ENCODE measurements at regions not wholly inside any gene's neighbourhood (a gene's known extent, or its start where the extent isn't known, plus 50 kb on each side); places are given as distances from the start of the nearest gene placed in this dataset.
"Not testable (repeated sequence)": the region's sequence is repeated elsewhere in the genome, so short reads cannot be mapped to it uniquely, and the experiment has no call there.

DNA sequence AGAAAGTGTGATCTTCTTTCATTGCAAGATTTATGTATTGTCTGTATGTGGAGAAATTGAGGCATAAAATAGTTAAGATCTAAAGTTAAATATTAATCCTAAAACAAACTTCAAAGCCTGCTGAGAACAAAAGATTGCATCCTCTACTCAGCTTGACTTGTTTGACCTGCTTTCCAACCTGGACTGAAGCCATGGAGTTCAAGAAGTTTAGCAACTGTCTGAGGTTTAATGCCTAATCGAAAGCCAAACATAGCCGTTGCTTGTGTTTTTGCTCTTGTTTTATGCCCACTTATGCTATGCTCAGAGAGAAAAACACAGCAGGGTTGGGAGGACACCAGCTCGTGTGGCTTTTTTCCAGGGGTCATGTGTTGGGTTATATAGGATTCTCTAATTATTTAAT lies 135.6 kb downstream of the NUFIP1 start:
- DNase-seq = no peak
- Mint-ChIP-seq H3K4me3 (ENCODE audit: unreplicated experiment) (no peak overlapping the region), H3K9me3 (ENCODE audit: unreplicated experiment) (no peaks in the 10 kb centered on the region), H3K27ac (ENCODE audit: unreplicated experiment) (no peak overlapping the region), H3K36me3 (ENCODE audit: unreplicated experiment) (no peaks in the 10 kb centered on the region), H3K4me1 (ENCODE audit: low read depth, unreplicated experiment) (peaks cover 8% of the 10 kb centered on the region), H3K27me3 (ENCODE audit: unreplicated experiment) (peaks cover 2% of the 10 kb centered on the region)
- TF ChIP-seq CTCF (IDR thresholded peaks at IDR 0.05; ENCODE audit: partially characterized antibody, unreplicated experiment) = no peak

DNA sequence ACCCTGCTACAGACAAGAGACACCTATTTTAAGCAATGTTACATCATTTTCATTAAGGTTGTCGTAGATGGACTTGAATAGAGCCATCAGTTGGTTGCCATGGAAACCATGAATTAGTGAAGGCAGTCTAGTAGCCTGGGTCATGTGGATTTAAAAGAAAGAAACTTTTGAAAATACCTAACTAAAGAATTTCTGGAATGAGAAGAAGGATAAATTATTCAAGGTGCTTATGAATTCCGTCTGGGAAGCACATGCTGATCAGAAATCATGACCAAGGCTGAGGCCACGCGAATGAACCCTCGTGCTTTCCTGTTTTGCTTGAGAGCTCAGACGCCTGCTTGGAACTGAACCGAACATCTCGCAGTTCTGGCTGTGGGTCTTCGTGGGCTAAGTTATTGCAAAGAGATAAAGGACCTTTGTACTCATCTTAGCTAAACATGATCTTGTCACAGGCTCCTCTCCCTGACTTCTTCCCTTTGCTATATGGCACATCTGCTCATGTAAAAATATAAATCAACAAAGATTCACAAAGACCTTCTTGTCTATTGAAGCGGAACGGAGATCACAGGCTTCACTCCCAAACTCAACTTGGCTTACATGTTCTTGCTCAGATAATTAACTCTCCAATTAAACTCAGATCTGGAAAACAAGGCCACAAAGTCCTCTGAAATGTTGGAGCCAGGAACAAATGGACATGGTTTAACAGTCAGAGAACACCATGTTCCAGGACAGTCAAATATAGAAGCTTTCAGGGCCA lies 140.2 kb downstream of the NUFIP1 start:
- DNase-seq = no peak
- H3K9me3 Mint-ChIP-seq (ENCODE audit: unreplicated experiment) = peaks cover 2% of the 10 kb centered on the region
- TF ChIP-seq CTCF (IDR thresholded peaks at IDR 0.05; ENCODE audit: partially characterized antibody, unreplicated experiment) = no peak

GRCh38 chr13:44845281-44846058 lies 143.8 kb downstream of the NUFIP1 start:
- not testable (repeated sequence) for H3K4me1 Mint-ChIP-seq (ENCODE audit: low read depth, unreplicated experiment); H3K27ac Mint-ChIP-seq (ENCODE audit: unreplicated experiment); H3K4me3 Mint-ChIP-seq (ENCODE audit: unreplicated experiment); DNase-seq; H3K9me3 Mint-ChIP-seq (ENCODE audit: unreplicated experiment); H3K36me3 Mint-ChIP-seq (ENCODE audit: unreplicated experiment); H3K27me3 Mint-ChIP-seq (ENCODE audit: unreplicated experiment)

More for the DNA sequence above, 140.2 kb downstream of the NUFIP1 start:
- Mint-ChIP-seq H3K27ac (ENCODE audit: unreplicated experiment) (no peak overlapping the region), H3K36me3 (ENCODE audit: unreplicated experiment) (no peaks in the 10 kb centered on the region), H3K4me3 (ENCODE audit: unreplicated experiment) (no peak overlapping the region), H3K27me3 (ENCODE audit: unreplicated experiment) (peaks cover 2% of the 10 kb centered on the region), H3K4me1 (ENCODE audit: low read depth, unreplicated experiment) (peaks cover under 1% of the 10 kb centered on the region)

GRCh38 chr13:44844786-44845185 lies 144.5 kb downstream of the NUFIP1 start:
- no peak for DNase-seq
- H3K36me3 Mint-ChIP-seq (ENCODE audit: unreplicated experiment) = no peaks in the 10 kb centered on the region
- peaks cover 4% of the 10 kb centered on the region for H3K9me3 Mint-ChIP-seq (ENCODE audit: unreplicated experiment)
- no peak for TF ChIP-seq CTCF (IDR thresholded peaks at IDR 0.05; ENCODE audit: partially characterized antibody, unreplicated experiment)
- H3K4me3 Mint-ChIP-seq (ENCODE audit: unreplicated experiment) = no peak overlapping the region
- H3K27ac Mint-ChIP-seq (ENCODE audit: unreplicated experiment) = no peak overlapping the region
- H3K4me1 Mint-ChIP-seq (ENCODE audit: low read depth, unreplicated experiment) = no peaks in the 10 kb centered on the region
- H3K27me3 Mint-ChIP-seq (ENCODE audit: unreplicated experiment) = no peaks in the 10 kb centered on the region

- TF ChIP-seq CTCF (IDR thresholded peaks at IDR 0.05; ENCODE audit: partially characterized antibody, unreplicated experiment) = no peak
- H3K27me3 Mint-ChIP-seq (ENCODE audit: unreplicated experiment) = no peaks in the 10 kb centered on the region
- no peak for DNase-seq
- H3K9me3 Mint-ChIP-seq (ENCODE audit: unreplicated experiment) = peaks cover 4% of the 10 kb centered on the region
- H3K4me3 Mint-ChIP-seq (ENCODE audit: unreplicated experiment) = no peak overlapping the region
- no peak overlapping the region for H3K27ac Mint-ChIP-seq (ENCODE audit: unreplicated experiment)
- no peaks in the 10 kb centered on the region for H3K4me1 Mint-ChIP-seq (ENCODE audit: low read depth, unreplicated experiment)
- H3K36me3 Mint-ChIP-seq (ENCODE audit: unreplicated experiment) = no peaks in the 10 kb centered on the region
Measured at GRCh38 chr13:44843403-44843802, 145.9 kb downstream of the NUFIP1 start.
